WTC11 (cell line): ENCODE measurements at regions not wholly inside any gene's neighbourhood (a gene's known extent, or its start where the extent isn't known, plus 50 kb on each side); places are given as distances from the start of the nearest gene placed in this dataset.

Source experiments
- ATAC-seq: fragments of 200-7000 bp; cut with Tn5 transposase; 2 replicates; pipeline ENCODE4 v1.10.0; 2021; ENCODE audit warnings: mild to moderate bottlenecking, moderate library complexity
- CTCF ChIA-PET: fragments of 300-600 bp; sonication (Branson Sonifier 250); formaldehyde crosslinking; loops from one replicate; lab custom pipeline; 2021; ENCODE audit warnings: antibody characterized with exemption; lab: Charles Lee
- POLR2A ChIA-PET: fragments of 350-600 bp; sonication (Branson Sonifier 250); formaldehyde crosslinking; loops from one replicate; lab custom pipeline; 2021; ENCODE audit warnings: antibody characterized with exemption; lab: Charles Lee
- DNase-seq: peaks from one replicate; pipeline ENCODE4 v3.0.0; 2021; ENCODE audit warnings: low spot score
- H3K27ac Mint-ChIP-seq: 2 replicates; pipeline ENCODE4 v1.8.0; 2021; ENCODE audit warnings: mixed read lengths
- H3K27me3 Mint-ChIP-seq: 2 replicates; pipeline ENCODE4 v1.8.0; 2021; ENCODE audit warnings: low read depth, mild to moderate bottlenecking, moderate library complexity, mixed read lengths
- H3K36me3 Mint-ChIP-seq: 2 replicates; pipeline ENCODE4 v1.8.0; 2021; ENCODE audit warnings: mixed read lengths
- H3K4me1 Mint-ChIP-seq: 2 replicates; pipeline ENCODE4 v1.8.0; 2022; ENCODE audit warnings: mixed read lengths
- H3K4me3 Mint-ChIP-seq: 2 replicates; pipeline ENCODE4 v1.8.0; 2021; ENCODE audit warnings: mild to moderate bottlenecking, moderate library complexity, mixed read lengths
- H3K9me3 Mint-ChIP-seq: 2 replicates; pipeline ENCODE4 v1.8.0; 2021; ENCODE audit warnings: mixed read lengths
- CBFB ChIP-seq: sonication (generic); formaldehyde crosslinking; IDR thresholded peaks from 2 replicates; pipeline ENCODE4 v1.8.1; 2022; ENCODE audit warnings: mild to moderate bottlenecking, low read depth, missing genetic modification reagents
- ELF4 ChIP-seq: sonication (generic); formaldehyde crosslinking; IDR thresholded peaks from 2 replicates; pipeline ENCODE4 v1.8.1; 2022; ENCODE audit warnings: low read depth, mild to moderate bottlenecking, moderate library complexity, missing genetic modification reagents
- GTF2I ChIP-seq: fragments of 250-450 bp; sonication (Bioruptor Pico); conservative IDR thresholded peaks from 2 replicates; pipeline ENCODE4 v1.4.0; 2021; ENCODE audit warnings: mild to moderate bottlenecking
- HMGA2 ChIP-seq: fragments of 250-450 bp; sonication (Bioruptor Pico); IDR thresholded peaks from 2 replicates; pipeline ENCODE4 v1.4.0; 2021; ENCODE audit warnings: mild to moderate bottlenecking, moderate library complexity
- MLX ChIP-seq: sonication (generic); formaldehyde crosslinking; IDR thresholded peaks from 2 replicates; pipeline ENCODE4 v1.8.1; 2023; ENCODE audit warnings: mild to moderate bottlenecking, missing genetic modification reagents, moderate library complexity
- MXD4 ChIP-seq: fragments of 250-450 bp; sonication (Bioruptor Pico); IDR thresholded peaks from 2 replicates; pipeline ENCODE4 v1.8.0; 2021; ENCODE audit warnings: mild to moderate bottlenecking, moderate library complexity, borderline replicate concordance
- OVOL2 ChIP-seq: fragments of 250-450 bp; sonication (Bioruptor Pico); IDR thresholded peaks from 2 replicates; pipeline ENCODE4 v1.9.0; 2021; ENCODE audit warnings: mild to moderate bottlenecking, borderline replicate concordance
- SMAD3 ChIP-seq: sonication (generic); formaldehyde crosslinking; IDR thresholded peaks from 2 replicates; pipeline ENCODE4 v1.8.0; 2022; ENCODE audit warnings: missing genetic modification reagents, mild to moderate bottlenecking, borderline replicate concordance
- SOX15 ChIP-seq: fragments of 250-450 bp; sonication (Bioruptor Pico); IDR thresholded peaks from 2 replicates; pipeline ENCODE4 v1.9.0; 2021; ENCODE audit warnings: mild to moderate bottlenecking
- STAT6 ChIP-seq: sonication (generic); formaldehyde crosslinking; conservative IDR thresholded peaks from 2 replicates; pipeline ENCODE4 v1.8.1; 2023; ENCODE audit warnings: mild to moderate bottlenecking, low read depth, missing genetic modification reagents, moderate library complexity
- TCF7 ChIP-seq: sonication (generic); formaldehyde crosslinking; IDR thresholded peaks from 2 replicates; pipeline ENCODE4 v1.8.0; 2022; ENCODE audit warnings: mild to moderate bottlenecking, low read depth, missing genetic modification reagents, moderate library complexity
- TEAD1 ChIP-seq: sonication (generic); formaldehyde crosslinking; IDR thresholded peaks from 2 replicates; pipeline ENCODE4 v1.8.0; 2022; ENCODE audit warnings: mild to moderate bottlenecking, missing genetic modification reagents
- ZNF121 ChIP-seq: sonication (generic); formaldehyde crosslinking; IDR thresholded peaks from 2 replicates; pipeline ENCODE4 v1.8.0; 2023; ENCODE audit warnings: missing genetic modification reagents
- TF ChIP-seq, protein P1 (sequence below): sonication (generic); formaldehyde crosslinking; IDR thresholded peaks from 2 replicates; pipeline ENCODE4 v1.8.0; 2023; ENCODE audit warnings: missing genetic modification reagents
- TF ChIP-seq, protein P2 (sequence below): sonication (generic); formaldehyde crosslinking; IDR thresholded peaks from 2 replicates; pipeline ENCODE4 v1.8.0; 2022; ENCODE audit warnings: mild to moderate bottlenecking, missing genetic modification reagents
- TF ChIP-seq, protein P3 (sequence below): sonication (generic); formaldehyde crosslinking; IDR thresholded peaks from 2 replicates; pipeline ENCODE4 v1.8.0; 2022; ENCODE audit warnings: mild to moderate bottlenecking, missing genetic modification reagents
- TF ChIP-seq, protein P4 (sequence below): sonication (generic); formaldehyde crosslinking; conservative IDR thresholded peaks from 2 replicates; pipeline ENCODE4 v1.8.1; 2022; ENCODE audit warnings: mild to moderate bottlenecking, missing genetic modification reagents
- TF ChIP-seq, protein P5 (sequence below): fragments of 250-450 bp; sonication (Bioruptor Pico); conservative IDR thresholded peaks from 2 replicates; pipeline ENCODE4 v1.9.0; 2021; ENCODE audit warnings: mild to moderate bottlenecking
- TF ChIP-seq, protein P6 (sequence below): sonication (generic); formaldehyde crosslinking; IDR thresholded peaks from 2 replicates; pipeline ENCODE4 v1.8.0; 2022; ENCODE audit warnings: missing genetic modification reagents
- TF ChIP-seq, protein P7 (sequence below): fragments of 250-450 bp; sonication (Bioruptor Pico); IDR thresholded peaks from 2 replicates; pipeline ENCODE4 v1.9.0; 2021; ENCODE audit warnings: mild to moderate bottlenecking

DNA sequence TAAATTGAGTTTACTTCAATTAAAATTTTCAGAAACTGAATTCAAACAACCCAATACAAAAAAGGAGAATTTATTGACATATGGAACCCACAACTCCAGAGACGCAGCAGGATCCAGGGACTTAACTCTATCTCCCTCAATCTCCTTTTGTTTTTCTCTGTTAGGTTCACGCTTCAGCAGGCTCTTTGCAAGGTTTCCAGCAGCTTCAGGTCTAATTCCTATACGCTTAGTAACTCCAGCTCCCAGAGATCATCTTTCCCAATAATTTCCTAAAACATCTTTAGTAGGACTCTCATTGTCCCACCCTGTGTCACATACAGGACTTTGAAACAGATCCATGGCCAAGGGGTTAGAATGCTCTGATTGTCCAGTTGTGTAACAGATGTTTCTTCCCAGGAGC lies 175.2 kb downstream of the RMST start:
- DNase-seq, result no peak
- CTCF ChIA-PET, result no interaction called here
- TF ChIP-seq TCF7 (CRISPR knock-in tag) (no peak), HMGA2 (CRISPR knock-in tag) (no peak), OVOL2 (CRISPR knock-in tag) (no peak), GTF2I (CRISPR knock-in tag) (no peak), ZNF121 (no peak), SMAD3 (no peak), CBFB (CRISPR knock-in tag) (no peak), STAT6 (CRISPR knock-in tag) (no peak), MXD4 (CRISPR knock-in tag) (no peak), MLX (CRISPR knock-in tag) (no peak), TEAD1 (no peak), ELF4 (CRISPR knock-in tag) (no peak), SOX15 (CRISPR knock-in tag) (no peak)
- TF ChIP-seq, protein P1, sequence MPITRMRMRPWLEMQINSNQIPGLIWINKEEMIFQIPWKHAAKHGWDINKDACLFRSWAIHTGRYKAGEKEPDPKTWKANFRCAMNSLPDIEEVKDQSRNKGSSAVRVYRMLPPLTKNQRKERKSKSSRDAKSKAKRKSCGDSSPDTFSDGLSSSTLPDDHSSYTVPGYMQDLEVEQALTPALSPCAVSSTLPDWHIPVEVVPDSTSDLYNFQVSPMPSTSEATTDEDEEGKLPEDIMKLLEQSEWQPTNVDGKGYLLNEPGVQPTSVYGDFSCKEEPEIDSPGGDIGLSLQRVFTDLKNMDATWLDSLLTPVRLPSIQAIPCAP (CRISPR knock-in tag), result no peak
- TF ChIP-seq, protein P2, sequence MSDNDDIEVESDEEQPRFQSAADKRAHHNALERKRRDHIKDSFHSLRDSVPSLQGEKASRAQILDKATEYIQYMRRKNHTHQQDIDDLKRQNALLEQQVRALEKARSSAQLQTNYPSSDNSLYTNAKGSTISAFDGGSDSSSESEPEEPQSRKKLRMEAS, result no peak
- TF ChIP-seq, protein P3, sequence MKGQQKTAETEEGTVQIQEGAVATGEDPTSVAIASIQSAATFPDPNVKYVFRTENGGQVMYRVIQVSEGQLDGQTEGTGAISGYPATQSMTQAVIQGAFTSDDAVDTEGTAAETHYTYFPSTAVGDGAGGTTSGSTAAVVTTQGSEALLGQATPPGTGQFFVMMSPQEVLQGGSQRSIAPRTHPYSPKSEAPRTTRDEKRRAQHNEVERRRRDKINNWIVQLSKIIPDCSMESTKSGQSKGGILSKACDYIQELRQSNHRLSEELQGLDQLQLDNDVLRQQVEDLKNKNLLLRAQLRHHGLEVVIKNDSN (CRISPR knock-in tag), result no peak
- TF ChIP-seq, protein P4, sequence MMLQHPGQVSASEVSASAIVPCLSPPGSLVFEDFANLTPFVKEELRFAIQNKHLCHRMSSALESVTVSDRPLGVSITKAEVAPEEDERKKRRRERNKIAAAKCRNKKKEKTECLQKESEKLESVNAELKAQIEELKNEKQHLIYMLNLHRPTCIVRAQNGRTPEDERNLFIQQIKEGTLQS (CRISPR knock-in tag), result no peak
- TF ChIP-seq, protein P5, sequence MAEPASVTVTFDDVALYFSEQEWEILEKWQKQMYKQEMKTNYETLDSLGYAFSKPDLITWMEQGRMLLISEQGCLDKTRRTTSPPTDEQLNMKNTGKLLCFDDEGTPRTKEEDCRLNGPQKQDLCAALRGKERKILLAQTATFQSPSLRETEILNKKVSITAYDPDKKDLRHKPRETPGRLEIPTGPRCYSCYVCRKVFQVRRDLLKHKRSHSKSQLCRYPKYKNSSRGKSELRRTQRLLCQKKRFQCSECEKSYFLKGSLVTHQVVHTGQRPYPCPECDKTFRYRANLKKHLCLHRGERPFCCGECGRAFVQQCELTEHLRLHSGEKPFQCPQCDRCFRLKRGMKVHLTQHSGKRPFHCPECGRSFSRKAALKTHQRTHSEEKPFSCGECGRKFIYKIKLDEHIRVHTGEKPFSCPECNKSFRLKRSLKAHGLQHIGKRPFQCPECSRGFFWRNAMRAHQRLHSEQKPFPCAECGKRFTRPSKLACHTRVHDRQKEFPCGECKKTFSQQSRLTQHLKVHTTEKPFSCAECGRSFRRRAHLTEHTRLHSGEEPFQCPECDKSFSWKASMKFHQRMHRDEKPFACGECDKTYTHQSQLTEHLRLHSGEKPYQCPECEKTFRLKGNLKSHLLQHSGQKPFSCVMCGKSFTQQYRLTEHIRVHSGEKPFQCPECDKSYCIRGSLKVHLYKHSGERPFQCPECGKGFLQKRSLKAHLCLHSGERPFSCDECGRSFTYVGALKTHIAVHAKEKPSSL (CRISPR knock-in tag), result no peak
- TF ChIP-seq, protein P6, sequence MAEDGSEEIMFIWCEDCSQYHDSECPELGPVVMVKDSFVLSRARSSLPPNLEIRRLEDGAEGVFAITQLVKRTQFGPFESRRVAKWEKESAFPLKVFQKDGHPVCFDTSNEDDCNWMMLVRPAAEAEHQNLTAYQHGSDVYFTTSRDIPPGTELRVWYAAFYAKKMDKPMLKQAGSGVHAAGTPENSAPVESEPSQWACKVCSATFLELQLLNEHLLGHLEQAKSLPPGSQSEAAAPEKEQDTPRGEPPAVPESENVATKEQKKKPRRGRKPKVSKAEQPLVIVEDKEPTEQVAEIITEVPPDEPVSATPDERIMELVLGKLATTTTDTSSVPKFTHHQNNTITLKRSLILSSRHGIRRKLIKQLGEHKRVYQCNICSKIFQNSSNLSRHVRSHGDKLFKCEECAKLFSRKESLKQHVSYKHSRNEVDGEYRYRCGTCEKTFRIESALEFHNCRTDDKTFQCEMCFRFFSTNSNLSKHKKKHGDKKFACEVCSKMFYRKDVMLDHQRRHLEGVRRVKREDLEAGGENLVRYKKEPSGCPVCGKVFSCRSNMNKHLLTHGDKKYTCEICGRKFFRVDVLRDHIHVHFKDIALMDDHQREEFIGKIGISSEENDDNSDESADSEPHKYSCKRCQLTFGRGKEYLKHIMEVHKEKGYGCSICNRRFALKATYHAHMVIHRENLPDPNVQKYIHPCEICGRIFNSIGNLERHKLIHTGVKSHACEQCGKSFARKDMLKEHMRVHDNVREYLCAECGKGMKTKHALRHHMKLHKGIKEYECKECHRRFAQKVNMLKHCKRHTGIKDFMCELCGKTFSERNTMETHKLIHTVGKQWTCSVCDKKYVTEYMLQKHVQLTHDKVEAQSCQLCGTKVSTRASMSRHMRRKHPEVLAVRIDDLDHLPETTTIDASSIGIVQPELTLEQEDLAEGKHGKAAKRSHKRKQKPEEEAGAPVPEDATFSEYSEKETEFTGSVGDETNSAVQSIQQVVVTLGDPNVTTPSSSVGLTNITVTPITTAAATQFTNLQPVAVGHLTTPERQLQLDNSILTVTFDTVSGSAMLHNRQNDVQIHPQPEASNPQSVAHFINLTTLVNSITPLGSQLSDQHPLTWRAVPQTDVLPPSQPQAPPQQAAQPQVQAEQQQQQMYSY (CRISPR knock-in tag), result no peak
- TF ChIP-seq, protein P7, sequence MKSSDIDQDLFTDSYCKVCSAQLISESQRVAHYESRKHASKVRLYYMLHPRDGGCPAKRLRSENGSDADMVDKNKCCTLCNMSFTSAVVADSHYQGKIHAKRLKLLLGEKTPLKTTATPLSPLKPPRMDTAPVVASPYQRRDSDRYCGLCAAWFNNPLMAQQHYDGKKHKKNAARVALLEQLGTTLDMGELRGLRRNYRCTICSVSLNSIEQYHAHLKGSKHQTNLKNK, result no peak
- TF ChIP-seq, all 79 proteins: peak for 0

More for the DNA sequence above, 175.2 kb downstream of the RMST start:
- Mint-ChIP-seq H3K9me3 (peaks cover 10% of the 10 kb centered on the region), H3K27me3 (no peaks in the 10 kb centered on the region), H3K27ac (no peak overlapping the region), H3K4me1 (peaks cover 29% of the 10 kb centered on the region), H3K4me3 (no peak overlapping the region), H3K36me3 (no peaks in the 10 kb centered on the region)
- no peak for ATAC-seq
- POLR2A ChIA-PET, result no interaction called here
